HG03066 (cell line): ENCODE measurements at regions not wholly inside any gene's neighbourhood (a gene's known extent, or its start where the extent isn't known, plus 50 kb on each side); places are given as distances from the start of the nearest gene placed in this dataset.
"Not testable (repeated sequence)": the region's sequence is repeated elsewhere in the genome, so short reads cannot be mapped to it uniquely, and the experiment has no call there.

Experiments
- ATAC-seq: cut with Tn5 transposase; IDR thresholded peaks from one replicate; pipeline ENCODE4 v1.9.1; 2021; ENCODE audit warnings: low read depth; ENCODE audit not compliant: unreplicated experiment

- no peak for ATAC-seq
These were observed 476.8 kb upstream of the CYLC2 start for GRCh38 chr9:102518324-102518723.

- no peak for ATAC-seq
These were observed 480.6 kb upstream of the CYLC2 start for GRCh38 chr9:102514541-102514940.

GRCh38 chr9:102507044-102507687, 488.0 kb upstream of the CYLC2 start:
- ATAC-seq, result peak; percentile 82

- no peak for ATAC-seq
These were observed 488.7 kb upstream of the CYLC2 start for GRCh38 chr9:102506406-102506805.

- ATAC-seq, result peak; percentile 78
These were observed 495.7 kb upstream of the CYLC2 start for GRCh38 chr9:102499468-102499867.

GRCh38 chr9:102497709-102498108, 497.4 kb upstream of the CYLC2 start:
- no peak for ATAC-seq

- ATAC-seq, result not testable (repeated sequence)
These were observed 508.2 kb upstream of the CYLC2 start for GRCh38 chr9:102486976-102487375.

GRCh38 chr9:102483651-102484050, 511.5 kb upstream of the CYLC2 start:
- no peak for ATAC-seq

GRCh38 chr9:102482776-102483175, 512.4 kb upstream of the CYLC2 start:
- ATAC-seq, result no peak

GRCh38 chr9:102479191-102479590, 515.9 kb upstream of the CYLC2 start:
- no peak for ATAC-seq

- ATAC-seq, result no peak
These were observed 520.8 kb upstream of the CYLC2 start for GRCh38 chr9:102474357-102474756.

GRCh38 chr9:102469430-102469829, 525.7 kb upstream of the CYLC2 start:
- ATAC-seq, result not testable (repeated sequence)

- ATAC-seq, result no peak
These were observed 533.8 kb upstream of the CYLC2 start for GRCh38 chr9:102461156-102461819.

GRCh38 chr9:102459828-102460227, 535.3 kb upstream of the CYLC2 start:
- ATAC-seq, result no peak

- ATAC-seq, result no peak
These were observed 538.6 kb upstream of the CYLC2 start for GRCh38 chr9:102456562-102456961.

GRCh38 chr9:102445906-102446305, 549.2 kb upstream of the CYLC2 start:
- peak; percentile 32 for ATAC-seq

GRCh38 chr9:102445181-102445747, 549.9 kb upstream of the CYLC2 start:
- peak; percentile 78 for ATAC-seq

- ATAC-seq, result no peak
These were observed 555.5 kb upstream of the CYLC2 start for GRCh38 chr9:102439583-102439982.

GRCh38 chr9:102436599-102436998, 558.5 kb upstream of the CYLC2 start:
- not testable (repeated sequence) for ATAC-seq

- no peak for ATAC-seq
These were observed 559.7 kb upstream of the CYLC2 start for GRCh38 chr9:102435427-102435826.

- ATAC-seq, result no peak
These were observed 560.6 kb upstream of the CYLC2 start for GRCh38 chr9:102434545-102434944.

- no peak for ATAC-seq
These were observed 566.8 kb upstream of the CYLC2 start for GRCh38 chr9:102428305-102428704.
